ENCODE measurements at regions not wholly inside any gene's neighbourhood (a gene's known extent, or its start where the extent isn't known, plus 50 kb on each side); places are given as distances from the start of the nearest gene placed in this dataset.

GRCh38 chr4:14309431-14309830 lies 681.9 kb upstream of the BOD1L1 start:
- H3K9me3 ChIP-seq, result no peaks in the 10 kb centered on the region
- H3K27ac ChIP-seq, result no peak overlapping the region
- DNase-seq, result no peak
- no peak for TF ChIP-seq CTCF (IDR thresholded peaks at IDR 0.05)
- H3K4me3 ChIP-seq, result no peak overlapping the region
- H3K36me3 ChIP-seq, result no peaks in the 10 kb centered on the region
- H3K27me3 ChIP-seq, result no peaks in the 10 kb centered on the region
- H3K4me1 ChIP-seq, result no peaks in the 10 kb centered on the region
- intact Hi-C loops (cut with DNase I; ENCODE audit: low total_unique reads), result no loop called here

GRCh38 chr4:14313757-14314156 lies 686.2 kb upstream of the BOD1L1 start:
- no peaks in the 10 kb centered on the region for H3K36me3 ChIP-seq
- no peak overlapping the region for H3K4me3 ChIP-seq
- intact Hi-C loops (cut with DNase I; ENCODE audit: low total_unique reads), result no loop called here
- no peaks in the 10 kb centered on the region for H3K9me3 ChIP-seq
- no peaks in the 10 kb centered on the region for H3K4me1 ChIP-seq
- H3K27ac ChIP-seq, result no peak overlapping the region
- H3K27me3 ChIP-seq, result no peaks in the 10 kb centered on the region
- TF ChIP-seq CTCF (IDR thresholded peaks at IDR 0.05), result no peak
- no peak for DNase-seq

GRCh38 chr4:14315129-14315528 lies 687.2 kb upstream of the CPEB2 start:
- H3K36me3 ChIP-seq, result no peaks in the 10 kb centered on the region
- TF ChIP-seq CTCF (IDR thresholded peaks at IDR 0.05), result no peak
- H3K27me3 ChIP-seq, result no peaks in the 10 kb centered on the region
- DNase-seq, result no peak
- intact Hi-C loops (cut with DNase I; ENCODE audit: low total_unique reads), result no loop called here
- H3K9me3 ChIP-seq, result no peaks in the 10 kb centered on the region
- no peaks in the 10 kb centered on the region for H3K4me1 ChIP-seq
- H3K4me3 ChIP-seq, result no peak overlapping the region
- no peak overlapping the region for H3K27ac ChIP-seq

GRCh38 chr4:14317351-14317750 lies 684.9 kb upstream of the CPEB2 start:
- Histone ChIP-seq H3K4me3 (no peak overlapping the region), H3K27ac (no peak overlapping the region), H3K36me3 (no peaks in the 10 kb centered on the region), H3K9me3 (no peaks in the 10 kb centered on the region), H3K27me3 (no peaks in the 10 kb centered on the region), H3K4me1 (no peaks in the 10 kb centered on the region)
- TF ChIP-seq CTCF (IDR thresholded peaks at IDR 0.05), result no peak
- DNase-seq, result no peak
- intact Hi-C loops (cut with DNase I; ENCODE audit: low total_unique reads), result no loop called here

- intact Hi-C loops (cut with DNase I; ENCODE audit: low total_unique reads), result no loop called here
- Histone ChIP-seq H3K27ac (no peak overlapping the region), H3K36me3 (no peaks in the 10 kb centered on the region), H3K4me1 (no peaks in the 10 kb centered on the region), H3K27me3 (no peaks in the 10 kb centered on the region), H3K9me3 (no peaks in the 10 kb centered on the region), H3K4me3 (no peak overlapping the region)
- DNase-seq, result no peak
- TF ChIP-seq CTCF (IDR thresholded peaks at IDR 0.05), result no peak
Measured at GRCh38 chr4:14318671-14319070, 683.6 kb upstream of the CPEB2 start.

- no peak overlapping the region for H3K4me3 ChIP-seq
- intact Hi-C loops (cut with DNase I; ENCODE audit: low total_unique reads), result loop anchor here (5.0 kb wide), 1 partner anchor 1059 kb away; no protein-coding TSS in a partner anchor
- TF ChIP-seq CTCF (IDR thresholded peaks at IDR 0.05), result no peak
- no peaks in the 10 kb centered on the region for H3K4me1 ChIP-seq
- no peaks in the 10 kb centered on the region for H3K36me3 ChIP-seq
- H3K27ac ChIP-seq, result no peak overlapping the region
- peaks cover 0 to 6% (median 4%) of the 10 kb centered on the region in 3 donors for H3K9me3 ChIP-seq
- H3K27me3 ChIP-seq, result no peaks in the 10 kb centered on the region
- DNase-seq, result no peak
Measured at GRCh38 chr4:14321723-14322122, 680.6 kb upstream of the CPEB2 start.

All from tibial artery (tissue), 4 donors.